Activated CD8-positive, alpha-beta memory T cell treated with anti-CD3 and anti-CD28 coated beads, Interleukin-2, amount 10 ng/mL, durations not matched to agents 7 days and 5 days (primary cell): ENCODE measurements at regions not wholly inside any gene's neighbourhood (a gene's known extent, or its start where the extent isn't known, plus 50 kb on each side); places are given as distances from the start of the nearest gene placed in this dataset.

Source experiments
- ATAC-seq: fragments of 150-1000 bp; cut with Tn5 transposase; one replicate; pipeline ENCODE4 v1.10.0; 2021; ENCODE audit warnings: moderate library complexity
- CTCF ChIA-PET: fragments of 350-600 bp; sonication (Branson Sonifier 250); formaldehyde crosslinking; loops from one replicate; lab custom pipeline; 2021; ENCODE audit warnings: antibody characterized with exemption; lab: Charles Lee
- DNase-seq: peaks from one replicate; pipeline ENCODE4 v3.0.0-alpha.2; 2020
- H3K27ac Mint-ChIP-seq: one replicate; pipeline ENCODE4 v1.8.0; 2021; ENCODE audit warnings: mild to moderate bottlenecking, mixed read lengths
- H3K27me3 Mint-ChIP-seq: one replicate; pipeline ENCODE4 v1.8.0; 2021; ENCODE audit warnings: mixed read lengths
- H3K36me3 Mint-ChIP-seq: one replicate; pipeline ENCODE4 v1.8.0; 2021; ENCODE audit warnings: mild to moderate bottlenecking, mixed read lengths
- H3K4me1 Mint-ChIP-seq: one replicate; pipeline ENCODE4 v1.8.0; 2021; ENCODE audit warnings: mixed read lengths
- H3K4me3 Mint-ChIP-seq: one replicate; pipeline ENCODE4 v1.8.0; 2021; ENCODE audit warnings: mild to moderate bottlenecking, moderate library complexity, mixed read lengths
- H3K9me3 Mint-ChIP-seq: one replicate; pipeline ENCODE4 v1.8.0; 2022; ENCODE audit warnings: low read depth, mixed read lengths

GRCh38 chr13:86377451-86377850, 578.2 kb upstream of the SLITRK6 start:
- no peak for ATAC-seq
- H3K36me3 Mint-ChIP-seq: no peaks in the 10 kb centered on the region
- DNase-seq: no peak
- H3K4me3 Mint-ChIP-seq: no peak overlapping the region
- H3K9me3 Mint-ChIP-seq: peaks cover 2% of the 10 kb centered on the region
- H3K4me1 Mint-ChIP-seq: no peaks in the 10 kb centered on the region
- H3K27ac Mint-ChIP-seq: no peak overlapping the region
- H3K27me3 Mint-ChIP-seq: no peaks in the 10 kb centered on the region
- CTCF ChIA-PET: no interaction called here

GRCh38 chr13:86378628-86379027, 579.4 kb upstream of the SLITRK6 start:
- no peaks in the 10 kb centered on the region for H3K27me3 Mint-ChIP-seq
- ATAC-seq (no peak), DNase-seq (no peak)
- no peaks in the 10 kb centered on the region for H3K36me3 Mint-ChIP-seq
- CTCF ChIA-PET: no interaction called here
- H3K27ac Mint-ChIP-seq: no peak overlapping the region
- no peaks in the 10 kb centered on the region for H3K9me3 Mint-ChIP-seq
- no peaks in the 10 kb centered on the region for H3K4me1 Mint-ChIP-seq
- no peak overlapping the region for H3K4me3 Mint-ChIP-seq

GRCh38 chr13:86383151-86383550, 583.9 kb upstream of the SLITRK6 start:
- ATAC-seq: no peak
- no peak overlapping the region for H3K4me3 Mint-ChIP-seq
- peaks cover 3% of the 10 kb centered on the region for H3K9me3 Mint-ChIP-seq
- H3K27me3 Mint-ChIP-seq: no peaks in the 10 kb centered on the region
- no peaks in the 10 kb centered on the region for H3K4me1 Mint-ChIP-seq
- DNase-seq: no peak
- H3K36me3 Mint-ChIP-seq: no peaks in the 10 kb centered on the region
- no peak overlapping the region for H3K27ac Mint-ChIP-seq
- CTCF ChIA-PET: no interaction called here

- no peaks in the 10 kb centered on the region for H3K36me3 Mint-ChIP-seq
- no peak overlapping the region for H3K4me3 Mint-ChIP-seq
- DNase-seq: no peak
- no peak overlapping the region for H3K27ac Mint-ChIP-seq
- H3K9me3 Mint-ChIP-seq: peaks cover 3% of the 10 kb centered on the region
- ATAC-seq: no peak
- H3K4me1 Mint-ChIP-seq: no peaks in the 10 kb centered on the region
- CTCF ChIA-PET: no interaction called here
- H3K27me3 Mint-ChIP-seq: no peaks in the 10 kb centered on the region
Measured at GRCh38 chr13:86383561-86383960, 584.3 kb upstream of the SLITRK6 start.

GRCh38 chr13:86397635-86398034, 598.4 kb upstream of the SLITRK6 start:
- ATAC-seq (no peak), DNase-seq (no peak)
- peaks cover 8% of the 10 kb centered on the region for H3K9me3 Mint-ChIP-seq
- H3K27me3 Mint-ChIP-seq: no peaks in the 10 kb centered on the region
- H3K4me1 Mint-ChIP-seq: no peaks in the 10 kb centered on the region
- CTCF ChIA-PET: no interaction called here
- H3K4me3 Mint-ChIP-seq: no peak overlapping the region
- H3K27ac Mint-ChIP-seq: no peak overlapping the region
- no peaks in the 10 kb centered on the region for H3K36me3 Mint-ChIP-seq

- Mint-ChIP-seq H3K4me1 (no peaks in the 10 kb centered on the region), H3K27ac (no peak overlapping the region)
- CTCF ChIA-PET: no interaction called here
Measured at GRCh38 chr13:86399572-86399971, 600.4 kb upstream of the SLITRK6 start.

GRCh38 chr13:86402500-86402899, 603.3 kb upstream of the SLITRK6 start:
- H3K27me3 Mint-ChIP-seq: no peaks in the 10 kb centered on the region
- H3K9me3 Mint-ChIP-seq: peaks cover 3% of the 10 kb centered on the region
- CTCF ChIA-PET: no interaction called here
- no peak for DNase-seq
- H3K4me3 Mint-ChIP-seq: no peak overlapping the region
- no peak overlapping the region for H3K27ac Mint-ChIP-seq
- no peaks in the 10 kb centered on the region for H3K4me1 Mint-ChIP-seq
- ATAC-seq: no peak
- H3K36me3 Mint-ChIP-seq: no peaks in the 10 kb centered on the region

More at GRCh38 chr13:86399572-86399971, 600.4 kb upstream of the SLITRK6 start:
- DNase-seq: no peak
- peaks cover 6% of the 10 kb centered on the region for H3K9me3 Mint-ChIP-seq
- H3K4me3 Mint-ChIP-seq: no peak overlapping the region
- H3K36me3 Mint-ChIP-seq: no peaks in the 10 kb centered on the region
- H3K27me3 Mint-ChIP-seq: no peaks in the 10 kb centered on the region
- ATAC-seq: no peak

- no peaks in the 10 kb centered on the region for H3K36me3 Mint-ChIP-seq
- no peaks in the 10 kb centered on the region for H3K27me3 Mint-ChIP-seq
- no peaks in the 10 kb centered on the region for H3K4me1 Mint-ChIP-seq
- no peak overlapping the region for H3K4me3 Mint-ChIP-seq
- H3K9me3 Mint-ChIP-seq: peaks cover 3% of the 10 kb centered on the region
- CTCF ChIA-PET: interaction anchor here (0.6 kb wide), 1 partner anchor 392 kb away, joined by 4 read pairs; no protein-coding TSS in a partner anchor
- ATAC-seq (no peak), DNase-seq (no peak)
- no peak overlapping the region for H3K27ac Mint-ChIP-seq
Measured at GRCh38 chr13:86403181-86403580, 604.0 kb upstream of the SLITRK6 start.

GRCh38 chr13:86409466-86410241, 610.4 kb upstream of the SLITRK6 start:
- no peak for DNase-seq
- Mint-ChIP-seq H3K9me3 (no peaks in the 10 kb centered on the region), H3K4me3 (no peak overlapping the region), H3K36me3 (no peaks in the 10 kb centered on the region), H3K27ac (no peak overlapping the region), H3K4me1 (no peaks in the 10 kb centered on the region), H3K27me3 (no peaks in the 10 kb centered on the region)
- no peak for ATAC-seq
- CTCF ChIA-PET: no interaction called here

- H3K4me1 Mint-ChIP-seq: no peaks in the 10 kb centered on the region
- H3K27me3 Mint-ChIP-seq: no peaks in the 10 kb centered on the region
- H3K27ac Mint-ChIP-seq: no peak overlapping the region
- CTCF ChIA-PET: no interaction called here
- DNase-seq (no peak), ATAC-seq (no peak)
- peaks cover 18% of the 10 kb centered on the region for H3K9me3 Mint-ChIP-seq
- no peak overlapping the region for H3K4me3 Mint-ChIP-seq
- H3K36me3 Mint-ChIP-seq: no peaks in the 10 kb centered on the region
Measured at GRCh38 chr13:86425170-86425815, 626.1 kb upstream of the SLITRK6 start.

GRCh38 chr13:86426437-86426836, 627.2 kb upstream of the SLITRK6 start:
- no peaks in the 10 kb centered on the region for H3K27me3 Mint-ChIP-seq
- H3K27ac Mint-ChIP-seq: no peak overlapping the region
- CTCF ChIA-PET: no interaction called here
- DNase-seq (no peak), ATAC-seq (no peak)
- no peak overlapping the region for H3K4me3 Mint-ChIP-seq
- no peaks in the 10 kb centered on the region for H3K36me3 Mint-ChIP-seq
- H3K4me1 Mint-ChIP-seq: no peaks in the 10 kb centered on the region
- H3K9me3 Mint-ChIP-seq: peaks cover 13% of the 10 kb centered on the region

GRCh38 chr13:86429756-86430155, 630.5 kb upstream of the SLITRK6 start:
- Mint-ChIP-seq H3K9me3 (peaks cover 13% of the 10 kb centered on the region), H3K27me3 (no peaks in the 10 kb centered on the region), H3K36me3 (no peaks in the 10 kb centered on the region), H3K4me1 (no peaks in the 10 kb centered on the region), H3K27ac (no peak overlapping the region), H3K4me3 (no peak overlapping the region)
- ATAC-seq: no peak
- DNase-seq: no peak
- CTCF ChIA-PET: no interaction called here

GRCh38 chr13:86438034-86438433, 638.8 kb upstream of the SLITRK6 start:
- Mint-ChIP-seq H3K4me3 (no peak overlapping the region), H3K27ac (no peak overlapping the region), H3K9me3 (peaks cover 6% of the 10 kb centered on the region), H3K36me3 (no peaks in the 10 kb centered on the region), H3K27me3 (no peaks in the 10 kb centered on the region), H3K4me1 (no peaks in the 10 kb centered on the region)
- CTCF ChIA-PET: no interaction called here
- DNase-seq (no peak), ATAC-seq (no peak)

GRCh38 chr13:86445206-86445605, 646.0 kb upstream of the SLITRK6 start:
- Mint-ChIP-seq H3K36me3 (no peaks in the 10 kb centered on the region), H3K9me3 (peaks cover 8% of the 10 kb centered on the region), H3K27me3 (no peaks in the 10 kb centered on the region), H3K4me3 (no peak overlapping the region), H3K27ac (no peak overlapping the region), H3K4me1 (no peaks in the 10 kb centered on the region)
- DNase-seq (no peak), ATAC-seq (no peak)
- CTCF ChIA-PET: no interaction called here
